ENCODE measurements at regions not wholly inside any gene's neighbourhood (a gene's known extent, or its start where the extent isn't known, plus 50 kb on each side); places are given as distances from the start of the nearest gene placed in this dataset.

GRCh38 chr5:111966290-111966689, 209.3 kb upstream of the NREP start:
- no peak overlapping the region for H3K27ac ChIP-seq
- peaks cover 0 to 1% (median 0%) of the 10 kb centered on the region in 4 donors for H3K4me1 ChIP-seq
- H3K4me3 ChIP-seq: no peak overlapping the region
- in situ Hi-C loops (cut with MboI; ENCODE audit: low pct_ligation_motif_present in 1 of 4, low pct_unique_long_range_greater_than_20kb in 1 of 4, low sequenced_read_pairs in 3 of 4) (no loop called here), intact Hi-C loops (cut with DNase I; ENCODE audit: low total_unique reads) (no loop called here)
- H3K27me3 ChIP-seq: no peaks in the 10 kb centered on the region
- TF ChIP-seq EP300 (IDR thresholded peaks at IDR 0.05; ENCODE audit: low read depth): no peak
- no peak for TF ChIP-seq POLR2A (IDR thresholded peaks at IDR 0.05)
- TF ChIP-seq POLR2AphosphoS5 (IDR thresholded peaks at IDR 0.05): no peak
- no peak for TF ChIP-seq CTCF (IDR thresholded peaks at IDR 0.05)
- H3K36me3 ChIP-seq: no peaks in the 10 kb centered on the region
- no peaks in the 10 kb centered on the region for H3K9me3 ChIP-seq
- no peak for DNase-seq

- H3K9me3 ChIP-seq: no peaks in the 10 kb centered on the region
- H3K27me3 ChIP-seq: no peaks in the 10 kb centered on the region
- TF ChIP-seq POLR2AphosphoS5 (IDR thresholded peaks at IDR 0.05): no peak
- TF ChIP-seq POLR2A (IDR thresholded peaks at IDR 0.05): no peak
- no peak for TF ChIP-seq CTCF (IDR thresholded peaks at IDR 0.05)
- TF ChIP-seq EP300 (IDR thresholded peaks at IDR 0.05; ENCODE audit: low read depth): no peak
- H3K27ac ChIP-seq: no peak overlapping the region
- DNase-seq: no peak
- H3K36me3 ChIP-seq: no peaks in the 10 kb centered on the region
- peaks cover 0 to 3% (median 0%) of the 10 kb centered on the region in 4 donors for H3K4me1 ChIP-seq
- intact Hi-C loops (cut with DNase I; ENCODE audit: low total_unique reads): no loop called here
- H3K4me3 ChIP-seq: no peak overlapping the region
- in situ Hi-C loops (cut with MboI; ENCODE audit: low pct_ligation_motif_present in 1 of 4, low pct_unique_long_range_greater_than_20kb in 1 of 4, low sequenced_read_pairs in 3 of 4): no loop called here
These were observed 206.6 kb upstream of the NREP start for GRCh38 chr5:111963555-111963954.

GRCh38 chr5:111962906-111963305, 205.9 kb upstream of the NREP start:
- no peak for DNase-seq
- no peaks in the 10 kb centered on the region for H3K9me3 ChIP-seq
- TF ChIP-seq EP300 (IDR thresholded peaks at IDR 0.05; ENCODE audit: low read depth): no peak
- no peak for TF ChIP-seq CTCF (IDR thresholded peaks at IDR 0.05)
- TF ChIP-seq POLR2A (IDR thresholded peaks at IDR 0.05): no peak
- no peak for TF ChIP-seq POLR2AphosphoS5 (IDR thresholded peaks at IDR 0.05)
- H3K4me3 ChIP-seq: no peak overlapping the region
- intact Hi-C loops (cut with DNase I; ENCODE audit: low total_unique reads) (no loop called here), in situ Hi-C loops (cut with MboI; ENCODE audit: low pct_ligation_motif_present in 1 of 4, low pct_unique_long_range_greater_than_20kb in 1 of 4, low sequenced_read_pairs in 3 of 4) (no loop called here)
- H3K36me3 ChIP-seq: no peaks in the 10 kb centered on the region
- no peaks in the 10 kb centered on the region for H3K27me3 ChIP-seq
- WGBS, 2 donors (ENCODE audit: low coverage in 1 of 2): 80 to 81% methylated on average over 1 to 9 of the region's 9 CpGs
- H3K27ac ChIP-seq: no peak overlapping the region
- peaks cover 0 to 3% (median 0%) of the 10 kb centered on the region in 4 donors for H3K4me1 ChIP-seq

- WGBS, 2 donors (ENCODE audit: low coverage in 1 of 2): 32 to 43% methylated on average over 1 of the region's 1 CpG
- peaks cover 0 to 3% (median 0%) of the 10 kb centered on the region in 4 donors for H3K4me1 ChIP-seq
These were observed 204.9 kb upstream of the NREP start for GRCh38 chr5:111961862-111962261.

GRCh38 chr5:111960476-111961215, 203.7 kb upstream of the NREP start:
- Histone ChIP-seq H3K4me1 (peaks cover 0 to 3% (median 0%) of the 10 kb centered on the region in 4 donors), H3K36me3 (no peaks in the 10 kb centered on the region), H3K27ac (no peak overlapping the region), H3K9me3 (no peaks in the 10 kb centered on the region), H3K27me3 (no peaks in the 10 kb centered on the region), H3K4me3 (no peak overlapping the region)
- DNase-seq: no peak
- TF ChIP-seq POLR2A (IDR thresholded peaks at IDR 0.05) (no peak), EP300 (IDR thresholded peaks at IDR 0.05; ENCODE audit: low read depth) (no peak), CTCF (IDR thresholded peaks at IDR 0.05) (no peak), POLR2AphosphoS5 (IDR thresholded peaks at IDR 0.05) (no peak)
- in situ Hi-C loops (cut with MboI; ENCODE audit: low pct_ligation_motif_present in 1 of 4, low pct_unique_long_range_greater_than_20kb in 1 of 4, low sequenced_read_pairs in 3 of 4) (no loop called here), intact Hi-C loops (cut with DNase I; ENCODE audit: low total_unique reads) (no loop called here)
- 14 to 38% methylated on average over 1 to 2 of the region's 2 CpGs for WGBS, 2 donors (ENCODE audit: low coverage in 1 of 2)

More at GRCh38 chr5:111961862-111962261, 204.9 kb upstream of the NREP start:
- Histone ChIP-seq H3K36me3 (no peaks in the 10 kb centered on the region), H3K4me3 (no peak overlapping the region), H3K27ac (no peak overlapping the region), H3K9me3 (no peaks in the 10 kb centered on the region), H3K27me3 (no peaks in the 10 kb centered on the region)
- in situ Hi-C loops (cut with MboI; ENCODE audit: low pct_ligation_motif_present in 1 of 4, low pct_unique_long_range_greater_than_20kb in 1 of 4, low sequenced_read_pairs in 3 of 4): no loop called here
- intact Hi-C loops (cut with DNase I; ENCODE audit: low total_unique reads): no loop called here
- TF ChIP-seq POLR2A (IDR thresholded peaks at IDR 0.05): no peak
- no peak for TF ChIP-seq POLR2AphosphoS5 (IDR thresholded peaks at IDR 0.05)
- DNase-seq: no peak
